BLaER1 (cell line): ENCODE measurements at regions not wholly inside any gene's neighbourhood (a gene's known extent, or its start where the extent isn't known, plus 50 kb on each side); places are given as distances from the start of the nearest gene placed in this dataset.
"Not testable (repeated sequence)": the region's sequence is repeated elsewhere in the genome, so short reads cannot be mapped to it uniquely, and the experiment has no call there.

ENCODE experiments used
- H3K27ac ChIP-seq: shearing (Covaris generic); formaldehyde crosslinking; 2 replicates; pipeline ENCODE4 v1.8.1; 2022
- H3K27me3 ChIP-seq: shearing (Covaris generic); formaldehyde crosslinking; 2 replicates; pipeline ENCODE4 v1.8.1; 2022
- H3K36me3 ChIP-seq: shearing (Covaris generic); formaldehyde crosslinking; 2 replicates; pipeline ENCODE4 v1.8.1; 2022
- H3K4me1 ChIP-seq: shearing (Covaris generic); formaldehyde crosslinking; 2 replicates; pipeline ENCODE4 v1.8.1; 2022
- H3K4me2 ChIP-seq: shearing (Covaris generic); formaldehyde crosslinking; 2 replicates; pipeline ENCODE4 v1.8.1; 2022
- H3K4me3 ChIP-seq: shearing (Covaris generic); formaldehyde crosslinking; 2 replicates; pipeline ENCODE4 v1.8.1; 2022
- H3K9ac ChIP-seq: shearing (Covaris generic); formaldehyde crosslinking; 2 replicates; pipeline ENCODE4 v1.8.1; 2022
- H3K9me3 ChIP-seq: shearing (Covaris generic); formaldehyde crosslinking; 2 replicates; pipeline ENCODE4 v1.8.1; 2022
- H4K20me1 ChIP-seq: shearing (Covaris generic); formaldehyde crosslinking; 2 replicates; pipeline ENCODE4 v1.8.1; 2022
- Cebpa-rat ChIP-seq: shearing (Covaris generic); IDR thresholded peaks from 2 replicates; pipeline ENCODE4 v1.8.1; 2022

DNA sequence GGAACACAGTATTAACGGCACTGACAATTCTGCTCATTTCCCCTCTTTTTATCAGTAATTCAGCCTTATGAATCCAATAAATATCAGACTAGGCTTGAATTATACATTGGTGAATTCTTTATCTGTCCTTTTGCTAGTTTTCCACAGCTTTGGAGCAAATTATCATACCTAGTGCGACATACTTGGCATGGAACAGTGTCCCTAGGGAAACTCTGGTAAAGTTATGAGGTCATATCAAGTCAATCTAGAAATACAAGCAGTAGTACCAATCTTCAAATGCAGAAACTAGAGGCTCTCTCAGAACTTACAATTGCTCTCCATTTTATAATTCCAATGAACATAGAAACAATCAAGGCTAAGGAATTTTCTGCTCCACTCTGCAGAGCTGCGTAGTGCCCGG is 449.3 kb upstream of the NPVF start:
- no peak overlapping the region for H3K27ac ChIP-seq
- H3K4me1 ChIP-seq, result no peaks in the 10 kb centered on the region
- H3K9ac ChIP-seq, result no peak overlapping the region
- no peaks in the 10 kb centered on the region for H4K20me1 ChIP-seq
- H3K9me3 ChIP-seq, result no peaks in the 10 kb centered on the region
- H3K36me3 ChIP-seq, result no peaks in the 10 kb centered on the region
- no peak overlapping the region for H3K4me2 ChIP-seq
- H3K4me3 ChIP-seq, result no peak overlapping the region
- H3K27me3 ChIP-seq, result no peaks in the 10 kb centered on the region
- no peak for TF ChIP-seq Cebpa-rat

DNA sequence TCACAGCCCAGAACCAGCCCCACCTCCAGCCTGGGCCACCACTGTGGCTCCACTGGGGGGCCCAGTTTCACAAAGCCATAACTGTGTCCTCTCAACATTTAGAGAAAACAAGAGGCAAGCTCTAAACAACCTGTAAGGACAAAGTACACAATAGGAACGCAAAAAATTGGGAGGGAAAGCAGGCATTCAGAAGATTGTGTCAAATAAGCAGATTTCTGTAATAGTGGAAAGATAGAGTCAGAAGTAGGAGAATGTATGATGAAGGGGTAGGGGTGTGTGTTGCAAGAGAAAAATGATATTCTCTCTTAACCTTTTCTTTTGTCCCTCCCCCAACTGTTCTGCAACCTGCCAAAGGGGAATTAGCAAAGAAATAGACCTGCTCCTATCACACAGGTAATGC is 449.9 kb upstream of the NPVF start:
- TF ChIP-seq Cebpa-rat, result no peak
- Histone ChIP-seq H3K4me2 (no peak overlapping the region), H4K20me1 (no peaks in the 10 kb centered on the region), H3K27ac (no peak overlapping the region), H3K36me3 (no peaks in the 10 kb centered on the region), H3K9ac (no peak overlapping the region), H3K27me3 (no peaks in the 10 kb centered on the region), H3K4me1 (no peaks in the 10 kb centered on the region), H3K4me3 (no peak overlapping the region), H3K9me3 (no peaks in the 10 kb centered on the region)

DNA sequence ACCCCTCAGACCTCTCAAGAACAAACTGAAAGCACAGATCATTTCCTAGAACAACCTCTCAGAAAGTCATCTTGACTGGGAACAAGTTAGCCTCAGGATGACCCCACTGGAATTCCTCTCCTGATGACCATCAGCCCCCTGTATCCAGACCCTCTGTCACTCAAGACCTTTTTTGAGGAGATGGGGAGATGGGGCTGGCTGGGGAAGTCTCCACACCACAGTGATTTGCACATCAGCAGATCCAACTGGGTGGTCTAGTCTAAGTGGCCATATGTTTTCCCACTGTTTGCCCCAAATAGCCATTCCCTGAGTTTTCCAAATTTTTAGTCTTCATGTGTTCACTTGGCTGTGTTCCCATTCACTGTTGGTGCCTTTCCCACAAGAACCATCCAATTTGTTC is 452.4 kb upstream of the NPVF start:
- H4K20me1 ChIP-seq, result no peaks in the 10 kb centered on the region
- no peak overlapping the region for H3K4me2 ChIP-seq
- no peak overlapping the region for H3K9ac ChIP-seq
- peaks cover 5% of the 10 kb centered on the region for H3K4me1 ChIP-seq
- H3K27ac ChIP-seq, result no peak overlapping the region
- H3K9me3 ChIP-seq, result no peaks in the 10 kb centered on the region
- H3K27me3 ChIP-seq, result no peaks in the 10 kb centered on the region
- H3K36me3 ChIP-seq, result no peaks in the 10 kb centered on the region
- no peak for TF ChIP-seq Cebpa-rat
- no peak overlapping the region for H3K4me3 ChIP-seq

DNA sequence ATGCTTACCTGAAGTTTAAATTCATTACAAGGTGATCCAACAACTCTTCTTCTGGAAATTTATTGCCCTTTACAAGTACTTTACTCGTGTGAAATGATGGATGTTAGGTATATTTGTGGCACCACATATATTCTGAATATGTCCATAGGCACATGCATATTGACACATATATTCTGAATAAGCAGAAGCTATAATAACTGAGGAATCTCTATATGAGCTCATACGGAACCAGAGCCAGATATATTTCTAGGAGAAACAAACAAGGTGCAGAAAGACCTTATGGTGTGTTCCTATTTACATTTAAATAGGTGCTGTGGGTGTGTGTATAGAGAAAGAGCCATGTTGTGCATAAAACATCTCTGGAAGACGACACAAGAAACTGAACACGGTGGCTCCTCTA is 456.1 kb upstream of the NPVF start:
- no peak overlapping the region for H3K4me2 ChIP-seq
- no peaks in the 10 kb centered on the region for H3K9me3 ChIP-seq
- no peak overlapping the region for H3K27ac ChIP-seq
- H3K36me3 ChIP-seq, result no peaks in the 10 kb centered on the region
- H4K20me1 ChIP-seq, result no peaks in the 10 kb centered on the region
- TF ChIP-seq Cebpa-rat, result no peak
- H3K4me3 ChIP-seq, result no peak overlapping the region
- no peaks in the 10 kb centered on the region for H3K27me3 ChIP-seq
- peaks cover 17% of the 10 kb centered on the region for H3K4me1 ChIP-seq
- H3K9ac ChIP-seq, result no peak overlapping the region

DNA sequence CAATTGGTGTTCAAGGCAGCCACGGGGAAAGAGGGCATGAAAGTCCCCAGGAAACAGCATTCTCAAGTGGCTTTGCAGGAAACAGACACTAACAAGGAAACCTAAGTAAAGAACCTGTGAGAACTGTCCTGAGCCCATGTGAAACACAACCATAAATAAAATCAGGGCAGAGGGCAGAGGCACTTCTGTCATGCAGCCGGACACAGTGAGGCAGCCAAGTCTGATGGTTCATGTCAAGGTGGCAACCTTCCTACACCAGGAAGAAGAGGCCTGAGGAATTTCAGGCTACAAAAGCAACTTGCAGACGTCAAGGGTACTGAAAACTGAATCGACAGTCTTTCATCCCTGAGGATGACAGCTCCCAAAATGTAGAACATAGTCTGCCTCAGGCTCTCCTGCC is 458.2 kb upstream of the NPVF start:
- no peak for TF ChIP-seq Cebpa-rat
- H3K4me3 ChIP-seq, result no peak overlapping the region
- peaks cover 17% of the 10 kb centered on the region for H3K4me1 ChIP-seq
- H3K36me3 ChIP-seq, result no peaks in the 10 kb centered on the region
- H3K9ac ChIP-seq, result no peak overlapping the region
- H3K9me3 ChIP-seq, result no peaks in the 10 kb centered on the region
- no peaks in the 10 kb centered on the region for H4K20me1 ChIP-seq
- no peak overlapping the region for H3K27ac ChIP-seq
- H3K27me3 ChIP-seq, result no peaks in the 10 kb centered on the region
- H3K4me2 ChIP-seq, result peak overlapping the region; percentile 61

DNA sequence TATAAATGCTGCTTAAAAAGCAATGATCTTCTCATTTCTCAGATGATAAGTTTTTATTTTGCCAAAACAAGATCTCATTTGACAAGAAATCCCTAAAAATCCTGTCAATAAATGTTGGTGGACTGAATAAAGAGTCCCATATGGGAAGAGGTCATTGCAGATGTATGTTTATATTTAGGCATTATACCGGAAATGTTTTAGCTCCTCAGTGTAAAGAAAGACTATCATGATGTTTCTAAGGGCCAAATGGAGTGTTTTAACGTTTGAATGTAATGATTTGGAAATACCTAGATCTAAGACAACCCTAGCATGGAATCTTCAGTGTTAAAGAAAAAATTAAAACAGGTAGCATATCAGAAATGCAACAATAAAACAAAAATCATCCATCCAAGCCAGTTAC is 457.8 kb upstream of the NFE2L3 start:
- Histone ChIP-seq H3K9me3 (no peaks in the 10 kb centered on the region), H3K36me3 (no peaks in the 10 kb centered on the region), H3K27me3 (no peaks in the 10 kb centered on the region), H3K27ac (no peak overlapping the region), H3K9ac (no peak overlapping the region), H3K4me1 (no peaks in the 10 kb centered on the region; the same call in 1 of the 2 replicates), H3K4me3 (no peak overlapping the region), H3K4me2 (no peak overlapping the region), H4K20me1 (no peaks in the 10 kb centered on the region)
- TF ChIP-seq Cebpa-rat, result no peak

DNA sequence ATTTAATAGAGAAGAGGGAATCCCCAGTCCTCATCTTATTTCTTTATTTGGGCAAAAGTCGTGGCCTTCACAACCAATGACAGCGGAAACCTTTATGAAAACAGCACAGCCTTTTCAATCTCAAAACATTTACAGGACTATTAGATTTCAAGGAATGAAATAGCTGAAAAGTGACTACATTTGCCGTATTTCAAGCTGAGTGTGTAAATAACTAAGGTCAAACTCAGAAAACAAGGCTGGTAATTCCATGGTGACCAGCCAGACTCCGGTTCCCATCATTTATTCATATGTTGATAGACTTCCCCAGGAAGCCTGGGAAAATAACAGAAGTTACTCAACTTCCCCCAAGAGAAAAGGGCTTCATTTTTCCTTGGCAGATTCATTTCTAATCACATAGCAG is 457.3 kb upstream of the NFE2L3 start:
- no peaks in the 10 kb centered on the region for H3K27me3 ChIP-seq
- H3K27ac ChIP-seq, result no peak overlapping the region
- no peak for TF ChIP-seq Cebpa-rat
- H4K20me1 ChIP-seq, result no peaks in the 10 kb centered on the region
- H3K4me2 ChIP-seq, result no peak overlapping the region
- H3K9ac ChIP-seq, result no peak overlapping the region
- H3K4me3 ChIP-seq, result no peak overlapping the region
- H3K4me1 ChIP-seq, result no peaks in the 10 kb centered on the region
- no peaks in the 10 kb centered on the region for H3K36me3 ChIP-seq
- 0 out of 2 replicates have a peak, but pooled peaks cover 1% of the 10 kb centered on the region for H3K9me3 ChIP-seq

DNA sequence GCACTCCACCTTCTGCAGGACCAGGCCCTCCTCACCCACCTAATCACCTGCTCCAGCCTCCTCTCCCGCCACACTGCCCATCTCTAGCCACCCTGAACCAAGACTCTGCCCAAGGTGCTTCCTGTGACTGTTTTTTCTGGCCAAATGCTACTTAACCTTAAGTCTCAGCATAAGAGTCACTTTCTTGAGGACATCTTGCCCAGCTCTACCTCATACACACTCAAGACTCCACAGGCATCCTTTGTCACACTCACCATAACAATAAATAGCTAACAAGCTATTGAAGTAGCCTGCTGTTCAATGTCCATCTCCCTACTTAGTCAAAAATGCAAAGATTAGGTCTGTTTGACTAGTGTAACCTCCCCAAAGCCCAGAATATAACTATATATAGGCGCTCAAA is 455.4 kb upstream of the NFE2L3 start:
- H3K27me3 ChIP-seq, result no peaks in the 10 kb centered on the region
- H3K36me3 ChIP-seq, result no peaks in the 10 kb centered on the region
- H4K20me1 ChIP-seq, result no peaks in the 10 kb centered on the region
- no peaks in the 10 kb centered on the region for H3K4me1 ChIP-seq
- peaks cover 12% of the 10 kb centered on the region for H3K9me3 ChIP-seq
- no peak overlapping the region for H3K9ac ChIP-seq
- TF ChIP-seq Cebpa-rat, result no peak
- no peak overlapping the region for H3K4me3 ChIP-seq
- no peak overlapping the region for H3K27ac ChIP-seq
- H3K4me2 ChIP-seq, result no peak overlapping the region

DNA sequence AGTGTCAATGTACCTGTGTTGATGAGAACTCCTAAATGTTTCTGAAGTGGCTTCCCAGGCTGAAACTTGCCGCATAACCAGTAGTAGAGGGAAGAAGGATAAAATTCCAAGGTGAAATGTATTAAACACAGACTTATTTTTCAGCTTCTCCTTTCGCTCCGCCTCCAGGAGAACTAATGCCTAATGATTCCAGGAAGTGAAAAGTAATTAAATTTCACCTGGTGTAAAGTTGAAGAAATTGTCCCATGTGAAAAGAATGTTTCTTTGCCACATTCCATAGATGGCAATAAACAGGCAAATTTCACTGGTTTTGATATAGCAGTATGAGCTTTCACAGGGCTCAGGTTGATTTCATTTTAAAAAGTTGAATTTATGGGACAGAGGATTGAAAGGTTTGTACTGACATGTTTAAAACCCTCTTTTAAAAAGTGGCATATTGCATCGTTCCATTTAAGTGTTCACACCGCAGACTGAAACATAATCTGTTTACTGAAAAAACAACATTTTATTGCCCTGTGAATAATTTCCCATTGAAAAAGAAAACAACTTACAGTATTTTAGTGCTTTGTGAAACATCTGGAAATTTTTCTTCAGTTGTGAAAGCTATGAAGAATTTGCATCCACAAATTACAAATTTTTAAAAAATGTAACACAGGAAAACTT is 453.4 kb upstream of the NFE2L3 start:
- no peaks in the 10 kb centered on the region for H4K20me1 ChIP-seq
- H3K27me3 ChIP-seq, result no peaks in the 10 kb centered on the region
- H3K4me2 ChIP-seq, result no peak overlapping the region
- no peak overlapping the region for H3K9ac ChIP-seq
- no peaks in the 10 kb centered on the region for H3K4me1 ChIP-seq
- peaks cover 12% of the 10 kb centered on the region for H3K9me3 ChIP-seq
- no peak overlapping the region for H3K4me3 ChIP-seq
- H3K36me3 ChIP-seq, result no peaks in the 10 kb centered on the region
- TF ChIP-seq Cebpa-rat, result no peak
- no peak overlapping the region for H3K27ac ChIP-seq

DNA sequence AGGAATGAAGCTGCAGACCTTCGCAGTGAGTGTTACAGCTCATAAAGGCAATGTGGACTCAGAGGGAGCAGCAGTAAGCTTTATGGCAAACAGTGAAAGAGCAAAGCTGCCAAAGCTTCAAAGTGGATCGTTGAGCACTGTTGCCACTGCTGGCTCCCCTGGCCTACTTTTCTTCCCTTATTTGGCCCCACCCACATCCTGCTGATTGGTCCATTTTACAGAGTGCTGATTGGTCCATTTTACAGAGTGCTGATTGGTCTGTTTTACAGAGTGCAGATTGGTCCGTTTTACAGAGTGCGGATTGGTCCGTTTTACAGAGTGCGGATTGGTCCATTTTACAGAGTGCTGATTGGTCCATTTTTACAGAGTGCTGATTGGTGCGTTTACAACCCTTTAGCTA is 451.9 kb upstream of the NFE2L3 start:
- not testable (repeated sequence) for H3K36me3 ChIP-seq, H4K20me1 ChIP-seq

DNA sequence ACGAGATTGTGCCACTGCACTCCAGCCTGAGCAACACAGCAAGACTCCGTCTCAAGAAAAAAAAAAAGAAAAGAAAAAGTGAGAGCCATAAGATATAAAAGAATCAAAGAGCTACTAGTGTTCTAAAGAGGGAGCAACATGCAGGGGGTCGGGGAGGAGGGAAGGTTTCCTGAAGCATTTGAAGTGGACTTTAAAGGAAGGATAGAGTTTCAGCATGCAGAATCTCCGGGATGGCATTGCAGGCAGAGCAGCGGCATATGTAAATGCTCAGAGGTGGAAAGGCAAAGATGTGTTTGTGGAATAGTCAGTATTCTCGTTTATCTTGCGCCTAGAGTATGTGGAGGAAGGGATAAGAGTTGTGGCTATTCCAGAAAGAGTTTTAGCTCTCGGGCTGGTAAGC is 447.6 kb upstream of the NFE2L3 start:
- peaks cover 17% of the 10 kb centered on the region for H3K4me1 ChIP-seq
- no peak for TF ChIP-seq Cebpa-rat
- H3K27me3 ChIP-seq, result no peaks in the 10 kb centered on the region
- H3K4me3 ChIP-seq, result no peak overlapping the region
- H3K36me3 ChIP-seq, result no peaks in the 10 kb centered on the region
- peaks cover 38% of the 10 kb centered on the region for H3K9me3 ChIP-seq
- H4K20me1 ChIP-seq, result no peaks in the 10 kb centered on the region
- no peak overlapping the region for H3K27ac ChIP-seq
- H3K4me2 ChIP-seq, result no peak overlapping the region
- no peak overlapping the region for H3K9ac ChIP-seq

More for the DNA sequence above, 451.9 kb upstream of the NFE2L3 start:
- not testable (repeated sequence) for H3K9ac ChIP-seq, H3K4me1 ChIP-seq, H3K27ac ChIP-seq, H3K27me3 ChIP-seq, H3K4me3 ChIP-seq, H3K4me2 ChIP-seq
- peaks cover 17% of the 10 kb centered on the region for H3K9me3 ChIP-seq
